Globus pallidus (tissue), 1 donor: ENCODE measurements at regions not wholly inside any gene's neighbourhood (a gene's known extent, or its start where the extent isn't known, plus 50 kb on each side); places are given as distances from the start of the nearest gene placed in this dataset.

Experiments
- DNase-seq: peaks from one replicate; pipeline ENCODE4 v3.0.0-alpha.2; 2015; ENCODE audit warnings: low spot score

GRCh38 chr10:62453274-62453673, 79.1 kb downstream of the ZNF365 start:
- no peak for DNase-seq

- no peak for DNase-seq
Measured at GRCh38 chr10:62454687-62455397, 80.7 kb downstream of the ZNF365 start.

- no peak for DNase-seq
Measured at GRCh38 chr10:62456611-62457101, 82.5 kb downstream of the ZNF365 start.

- DNase-seq, result no peak
Measured at GRCh38 chr10:62457196-62457595, 83.0 kb downstream of the ZNF365 start.

- no peak for DNase-seq
Measured at GRCh38 chr10:62457598-62457997, 83.4 kb downstream of the ZNF365 start.

GRCh38 chr10:62459072-62459471, 84.9 kb downstream of the ZNF365 start:
- no peak for DNase-seq

GRCh38 chr10:62459500-62459899, 85.3 kb downstream of the ZNF365 start:
- DNase-seq, result no peak

GRCh38 chr10:62460393-62460792, 86.2 kb downstream of the ZNF365 start:
- DNase-seq, result no peak

GRCh38 chr10:62461120-62461519, 87.0 kb downstream of the ZNF365 start:
- DNase-seq, result no peak

GRCh38 chr10:62462461-62462860, 88.3 kb downstream of the ZNF365 start:
- no peak for DNase-seq

GRCh38 chr10:62463364-62463763, 89.2 kb downstream of the ZNF365 start:
- DNase-seq, result no peak

GRCh38 chr10:62464308-62464707, 90.1 kb downstream of the ZNF365 start:
- DNase-seq, result no peak

- DNase-seq, result no peak
Measured at GRCh38 chr10:62466590-62466989, 92.4 kb downstream of the ZNF365 start.

- no peak for DNase-seq
Measured at GRCh38 chr10:62467527-62467926, 93.4 kb downstream of the ZNF365 start.

- no peak for DNase-seq
Measured at GRCh38 chr10:62471711-62472110, 97.5 kb downstream of the ZNF365 start.

- no peak for DNase-seq
Measured at GRCh38 chr10:62473241-62473640, 99.1 kb downstream of the ZNF365 start.

GRCh38 chr10:62475551-62475950, 101.4 kb downstream of the ZNF365 start:
- no peak for DNase-seq

GRCh38 chr10:62479523-62479922, 105.4 kb downstream of the ZNF365 start:
- no peak for DNase-seq

GRCh38 chr10:62480196-62480595, 106.0 kb downstream of the ZNF365 start:
- DNase-seq, result no peak

- no peak for DNase-seq
Measured at GRCh38 chr10:62482581-62482980, 108.4 kb downstream of the ZNF365 start.

GRCh38 chr10:62491597-62491996, 117.4 kb downstream of the ZNF365 start:
- no peak for DNase-seq

- DNase-seq, result no peak
Measured at GRCh38 chr10:62492012-62492869, 118.1 kb downstream of the ZNF365 start.

- DNase-seq, result no peak
Measured at GRCh38 chr10:62492870-62493180, 118.7 kb downstream of the ZNF365 start.
